HUES6 (cell line): ENCODE measurements at regions not wholly inside any gene's neighbourhood (a gene's known extent, or its start where the extent isn't known, plus 50 kb on each side); places are given as distances from the start of the nearest gene placed in this dataset.

Source experiments
- H3K27ac ChIP-seq: 2 replicates; pipeline ENCODE4 v1.7.0; 2013; ENCODE audit warnings: low read depth, mild to moderate bottlenecking, low read length, inconsistent platforms
- H3K27me3 ChIP-seq: 2 replicates; pipeline ENCODE4 v1.6.1; 2013; ENCODE audit warnings: low read length; ENCODE audit not compliant: control insufficient read depth, insufficient read depth
- H3K36me3 ChIP-seq: 2 replicates; pipeline ENCODE4 v1.6.1; 2013; ENCODE audit warnings: low read length; ENCODE audit not compliant: control insufficient read depth, insufficient read depth
- H3K4me1 ChIP-seq: 2 replicates; pipeline ENCODE4 v1.6.1; 2013; ENCODE audit warnings: low read length; ENCODE audit not compliant: control insufficient read depth, insufficient read depth
- H3K4me3 ChIP-seq: 2 replicates; pipeline ENCODE4 v1.5.1; 2013; ENCODE audit warnings: low read depth, low read length
- H3K9ac ChIP-seq: one replicate; pipeline ENCODE4 v1.6.1; 2013; ENCODE audit warnings: mild to moderate bottlenecking, low read length
- H3K9me3 ChIP-seq: 2 replicates; pipeline ENCODE4 v1.6.1; 2013; ENCODE audit warnings: low read depth, low read length; ENCODE audit not compliant: control insufficient read depth, insufficient read depth

- Histone ChIP-seq H3K27me3 (no peaks in the 10 kb centered on the region), H3K27ac (no peak overlapping the region), H3K4me3 (no peak overlapping the region), H3K9ac (no peak overlapping the region), H3K9me3 (no peaks in the 10 kb centered on the region), H3K36me3 (no peaks in the 10 kb centered on the region), H3K4me1 (no peaks in the 10 kb centered on the region)
These were observed 205.1 kb downstream of the PCSK1 start for GRCh38 chr5:96227957-96228356.

- Histone ChIP-seq H3K27me3 (no peaks in the 10 kb centered on the region), H3K36me3 (no peaks in the 10 kb centered on the region), H3K27ac (no peak overlapping the region), H3K9ac (no peak overlapping the region), H3K4me1 (no peaks in the 10 kb centered on the region), H3K4me3 (no peak overlapping the region), H3K9me3 (no peaks in the 10 kb centered on the region)
These were observed 206.0 kb downstream of the PCSK1 start for GRCh38 chr5:96226941-96227552.

- Histone ChIP-seq H3K27me3 (no peaks in the 10 kb centered on the region), H3K27ac (no peak overlapping the region), H3K4me1 (peaks cover 7% of the 10 kb centered on the region; the same call in 1 of the 2 replicates), H3K9me3 (no peaks in the 10 kb centered on the region), H3K9ac (no peak overlapping the region), H3K36me3 (no peaks in the 10 kb centered on the region), H3K4me3 (no peak overlapping the region)
These were observed 210.9 kb downstream of the PCSK1 start for GRCh38 chr5:96222129-96222528.

- H3K9ac ChIP-seq: no peak overlapping the region
- no peaks in the 10 kb centered on the region for H3K36me3 ChIP-seq
- H3K4me1 ChIP-seq: peaks cover 7% of the 10 kb centered on the region; the same call in 1 of the 2 replicates
- no peaks in the 10 kb centered on the region for H3K9me3 ChIP-seq
- no peak overlapping the region for H3K4me3 ChIP-seq
- no peaks in the 10 kb centered on the region for H3K27me3 ChIP-seq
- H3K27ac ChIP-seq: no peak overlapping the region
These were observed 212.2 kb downstream of the PCSK1 start for GRCh38 chr5:96220610-96221390.

GRCh38 chr5:96219580-96220281 lies 213.3 kb downstream of the PCSK1 start:
- H3K27me3 ChIP-seq: no peaks in the 10 kb centered on the region
- no peaks in the 10 kb centered on the region for H3K9me3 ChIP-seq
- no peak overlapping the region for H3K4me3 ChIP-seq
- no peak overlapping the region for H3K27ac ChIP-seq
- no peak overlapping the region for H3K9ac ChIP-seq
- peaks cover 7% of the 10 kb centered on the region; the same call in 1 of the 2 replicates for H3K4me1 ChIP-seq
- H3K36me3 ChIP-seq: no peaks in the 10 kb centered on the region

GRCh38 chr5:96218653-96219052 lies 214.4 kb downstream of the PCSK1 start:
- H3K9ac ChIP-seq: no peak overlapping the region

GRCh38 chr5:96214442-96215197 lies 218.4 kb downstream of the PCSK1 start:
- no peak overlapping the region for H3K9ac ChIP-seq

More at GRCh38 chr5:96218653-96219052, 214.4 kb downstream of the PCSK1 start:
- Histone ChIP-seq H3K4me1 (peaks cover 7% of the 10 kb centered on the region; the same call in 1 of the 2 replicates), H3K9me3 (no peaks in the 10 kb centered on the region), H3K27me3 (no peaks in the 10 kb centered on the region), H3K36me3 (no peaks in the 10 kb centered on the region), H3K27ac (no peak overlapping the region), H3K4me3 (no peak overlapping the region)

GRCh38 chr5:96209829-96210228 lies 223.2 kb downstream of the PCSK1 start:
- Histone ChIP-seq H3K9me3 (peaks cover 17% of the 10 kb centered on the region), H3K9ac (no peak overlapping the region), H3K4me3 (no peak overlapping the region), H3K27me3 (no peaks in the 10 kb centered on the region), H3K4me1 (no peaks in the 10 kb centered on the region), H3K27ac (no peak overlapping the region), H3K36me3 (no peaks in the 10 kb centered on the region)

More at GRCh38 chr5:96214442-96215197, 218.4 kb downstream of the PCSK1 start:
- Histone ChIP-seq H3K27me3 (no peaks in the 10 kb centered on the region), H3K36me3 (no peaks in the 10 kb centered on the region), H3K4me1 (peaks cover 7% of the 10 kb centered on the region; the same call in 1 of the 2 replicates), H3K27ac (no peak overlapping the region), H3K4me3 (no peak overlapping the region), H3K9me3 (no peaks in the 10 kb centered on the region)

- H3K27me3 ChIP-seq: no peaks in the 10 kb centered on the region
- no peak overlapping the region for H3K4me3 ChIP-seq
- H3K9me3 ChIP-seq: peaks cover 17% of the 10 kb centered on the region
- no peak overlapping the region for H3K27ac ChIP-seq
- H3K9ac ChIP-seq: no peak overlapping the region
- H3K36me3 ChIP-seq: no peaks in the 10 kb centered on the region
- no peaks in the 10 kb centered on the region for H3K4me1 ChIP-seq
These were observed 225.6 kb downstream of the PCSK1 start for GRCh38 chr5:96207420-96207819.

GRCh38 chr5:96203761-96204160 lies 229.3 kb downstream of the PCSK1 start:
- H3K27me3 ChIP-seq: no peaks in the 10 kb centered on the region
- H3K27ac ChIP-seq: no peak overlapping the region
- no peak overlapping the region for H3K4me3 ChIP-seq
- no peaks in the 10 kb centered on the region for H3K36me3 ChIP-seq
- no peak overlapping the region for H3K9ac ChIP-seq
- H3K9me3 ChIP-seq: peaks cover 16% of the 10 kb centered on the region
- H3K4me1 ChIP-seq: no peaks in the 10 kb centered on the region
